Choroid plexus epithelial cell (primary cell): ENCODE measurements at regions not wholly inside any gene's neighbourhood (a gene's known extent, or its start where the extent isn't known, plus 50 kb on each side); places are given as distances from the start of the nearest gene placed in this dataset.
"Not testable (repeated sequence)": the region's sequence is repeated elsewhere in the genome, so short reads cannot be mapped to it uniquely, and the experiment has no call there.

ENCODE experiments used
- DNase-seq: peaks from one replicate; pipeline ENCODE4 v3.0.0-alpha.2; 2010; ENCODE audit warnings: low read depth
- H3K4me3 ChIP-seq: 2 replicates; pipeline ENCODE4 v1.5.1; 2011; ENCODE audit warnings: low read depth, mild to moderate bottlenecking, control low read depth, low read length, moderate library complexity
- CTCF ChIP-seq: conservative IDR thresholded peaks from 2 replicates; pipeline ENCODE4 v1.5.1; 2011; ENCODE audit warnings: low read depth, mild to moderate bottlenecking, control low read depth, inconsistent platforms, low read length, moderate library complexity

GRCh38 chr12:126036348-126036747 lies 971.1 kb downstream of the AACS start:
- H3K4me3 ChIP-seq, result no peak overlapping the region
- no peak for TF ChIP-seq CTCF

DNA sequence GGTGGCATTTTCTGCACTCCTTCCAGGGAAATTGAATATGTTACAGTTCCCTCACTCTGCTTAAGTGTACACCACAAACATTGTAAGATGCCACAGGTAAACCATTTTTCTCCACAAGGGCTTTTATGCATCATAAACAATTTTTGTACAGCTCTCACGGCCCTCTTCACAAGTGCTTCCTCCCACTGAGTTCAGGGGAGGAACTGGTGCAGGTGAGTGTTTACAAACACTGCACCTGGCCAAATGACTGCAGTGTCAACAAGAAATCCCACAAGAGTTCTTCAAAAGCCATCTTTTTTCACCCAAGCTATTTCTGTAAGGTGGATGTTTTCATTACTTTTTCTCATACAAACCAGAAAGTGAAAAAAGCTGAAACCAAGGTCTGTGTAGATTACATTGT lies 973.2 kb downstream of the AACS start:
- no peak for TF ChIP-seq CTCF
- no peak for DNase-seq

More at GRCh38 chr12:126036348-126036747, 971.1 kb downstream of the AACS start:
- no peak for DNase-seq

GRCh38 chr12:126040307-126040706 lies 975.1 kb downstream of the AACS start:
- H3K4me3 ChIP-seq, result no peak overlapping the region
- no peak for DNase-seq
- no peak for TF ChIP-seq CTCF

More for the DNA sequence above, 973.2 kb downstream of the AACS start:
- no peak overlapping the region for H3K4me3 ChIP-seq

GRCh38 chr12:126042286-126042685 lies 977.1 kb downstream of the AACS start:
- H3K4me3 ChIP-seq, result no peak overlapping the region
- DNase-seq, result no peak
- no peak for TF ChIP-seq CTCF

DNA sequence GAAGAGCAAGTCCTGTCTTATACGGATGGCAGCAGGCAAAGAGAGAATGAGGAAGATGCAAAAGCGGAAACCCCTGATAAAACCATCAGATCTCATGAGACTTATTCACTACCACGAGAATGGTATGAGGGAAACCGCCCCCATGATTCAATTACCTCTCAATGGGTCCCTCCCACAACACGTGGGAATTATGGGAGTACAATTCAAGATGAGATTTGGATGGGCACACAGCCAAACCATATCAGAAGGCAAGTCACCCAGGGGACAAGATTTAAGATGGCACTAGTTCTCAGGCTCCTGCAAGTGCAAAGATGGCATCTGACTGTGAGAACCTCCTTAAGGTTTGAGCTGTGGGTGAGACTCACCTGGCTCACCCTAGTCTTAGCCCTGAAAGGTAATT lies 984.3 kb downstream of the AACS start:
- DNase-seq, H3K4me3 ChIP-seq: not testable (repeated sequence)

DNA sequence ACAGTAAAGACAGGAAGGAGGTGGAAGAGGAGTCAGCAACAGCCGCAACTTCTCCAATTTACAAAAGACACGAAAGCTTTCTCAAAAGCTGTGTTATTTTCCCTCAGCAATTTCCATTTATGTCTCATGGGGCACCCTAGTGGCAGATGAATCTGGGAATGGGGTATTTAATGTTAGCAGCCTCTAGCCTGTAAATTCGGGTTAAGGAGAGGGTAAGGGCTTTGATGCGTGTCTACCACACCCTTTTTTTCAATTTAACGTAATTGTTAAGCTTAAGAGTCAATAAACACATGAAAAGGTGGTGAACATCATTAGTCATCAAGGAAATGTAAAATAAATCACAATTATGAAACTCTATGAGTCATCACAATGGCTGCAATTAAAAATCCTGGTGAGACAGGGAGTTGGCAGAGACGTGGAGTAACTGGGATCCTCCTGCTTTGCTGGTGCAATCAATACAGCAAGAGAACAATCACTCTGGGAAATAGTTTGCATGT lies 986.4 kb downstream of the AACS start:
- no peak overlapping the region for H3K4me3 ChIP-seq
- TF ChIP-seq CTCF, result no peak
- DNase-seq, result no peak

DNA sequence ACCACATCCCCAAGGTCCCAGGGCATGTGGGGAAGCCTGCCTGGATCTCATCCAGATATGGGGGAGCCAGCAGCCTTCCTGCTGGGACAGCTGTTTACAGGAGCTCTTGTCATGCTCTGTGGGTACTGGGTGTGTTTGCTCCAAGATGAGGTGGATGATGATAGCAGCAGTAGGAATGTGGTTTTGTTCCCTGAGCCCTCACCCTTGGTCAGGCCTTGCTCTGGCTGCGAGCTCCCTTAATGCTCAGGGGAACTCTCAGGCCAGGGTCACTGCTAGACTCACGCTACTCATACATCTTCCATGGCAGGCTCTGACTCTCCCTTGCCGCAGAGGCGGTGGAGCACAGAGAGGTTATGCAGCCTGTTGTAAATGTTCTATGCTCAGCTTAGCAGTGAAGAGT lies 990.3 kb downstream of the AACS start:
- no peak for TF ChIP-seq CTCF
- no peak for DNase-seq
- H3K4me3 ChIP-seq, result no peak overlapping the region
